DOHH2 (cell line): ENCODE measurements at regions not wholly inside any gene's neighbourhood (a gene's known extent, or its start where the extent isn't known, plus 50 kb on each side); places are given as distances from the start of the nearest gene placed in this dataset.

Source experiments
- H3F3A ChIP-seq: fragments of 200-600 bp; sonication (generic), shearing (Covaris generic); 2 replicates; pipeline ENCODE4 v1.6.0; 2016; ENCODE audit warnings: antibody characterized with exemption, mild to moderate bottlenecking; ENCODE audit not compliant: control insufficient read depth, insufficient read depth
- H3K27ac ChIP-seq: fragments of 200-600 bp; sonication (generic); 2 replicates; pipeline ENCODE4 v1.5.1; 2014; ENCODE audit warnings: low read depth, mild to moderate bottlenecking, low read length, moderate library complexity
- H3K27me3 ChIP-seq: fragments of 200-600 bp; sonication (generic); 2 replicates; pipeline ENCODE4 v1.6.1; 2014; ENCODE audit warnings: mild to moderate bottlenecking, low read length, mixed read lengths; ENCODE audit not compliant: control insufficient read depth
- H3K36me3 ChIP-seq: fragments of 200-600 bp; sonication (generic); 2 replicates; pipeline ENCODE4 v1.6.1; 2014; ENCODE audit warnings: mild to moderate bottlenecking, low read length, moderate library complexity, mixed read lengths; ENCODE audit not compliant: control insufficient read depth
- H3K4me1 ChIP-seq: fragments of 200-600 bp; sonication (generic); 2 replicates; pipeline ENCODE4 v1.6.1; 2014; ENCODE audit warnings: mild to moderate bottlenecking, low read length, mixed read lengths; ENCODE audit not compliant: control insufficient read depth
- H3K4me2 ChIP-seq: fragments of 200-600 bp; sonication (generic); 2 replicates; pipeline ENCODE4 v1.6.0; 2014; ENCODE audit warnings: mild to moderate bottlenecking, low read length, moderate library complexity
- H3K4me3 ChIP-seq: fragments of 200-600 bp; sonication (generic); 2 replicates; pipeline ENCODE4 v1.5.1; 2014; ENCODE audit warnings: mild to moderate bottlenecking, low read length, mixed read lengths
- H3K79me2 ChIP-seq: fragments of 200-600 bp; sonication (generic); 2 replicates; pipeline ENCODE4 v1.6.1; 2014; ENCODE audit warnings: mild to moderate bottlenecking, low read length, mixed read lengths; ENCODE audit not compliant: control insufficient read depth
- H3K9me2 ChIP-seq: fragments of 200-600 bp; sonication (generic); replicated peaks from 2 replicates; pipeline ENCODE4 v1.6.1; 2014; ENCODE audit warnings: mild to moderate bottlenecking, low read length, mixed read lengths; ENCODE audit not compliant: control insufficient read depth
- H3K9me3 ChIP-seq: fragments of 200-600 bp; sonication (generic); 2 replicates; pipeline ENCODE4 v1.6.1; 2014; ENCODE audit warnings: antibody characterized with exemption, low read length, mixed read lengths; ENCODE audit not compliant: control insufficient read depth, insufficient read depth
- H4K20me1 ChIP-seq: fragments of 200-600 bp; sonication (generic); 2 replicates; pipeline ENCODE4 v1.6.0; 2014; ENCODE audit warnings: low read depth, mild to moderate bottlenecking, antibody characterized with exemption, low read length, moderate library complexity; ENCODE audit not compliant: control insufficient read depth, insufficient read depth
- EZH2phosphoT487 ChIP-seq: fragments of 200-600 bp; sonication (generic); IDR thresholded peaks from 2 replicates; pipeline ENCODE4 v1.6.1; 2017; ENCODE audit warnings: borderline replicate concordance, mild to moderate bottlenecking, antibody characterized with exemption, low read length, moderate library complexity, mixed read lengths
- TF ChIP-seq, protein P1 (sequence below): fragments of 200-600 bp; sonication (generic); IDR thresholded peaks from one replicate; pipeline ENCODE4 v1.5.1; 2014; ENCODE audit warnings: antibody characterized with exemption, mild to moderate bottlenecking, low read depth, low read length; ENCODE audit not compliant: poor library complexity, severe bottlenecking

DNA sequence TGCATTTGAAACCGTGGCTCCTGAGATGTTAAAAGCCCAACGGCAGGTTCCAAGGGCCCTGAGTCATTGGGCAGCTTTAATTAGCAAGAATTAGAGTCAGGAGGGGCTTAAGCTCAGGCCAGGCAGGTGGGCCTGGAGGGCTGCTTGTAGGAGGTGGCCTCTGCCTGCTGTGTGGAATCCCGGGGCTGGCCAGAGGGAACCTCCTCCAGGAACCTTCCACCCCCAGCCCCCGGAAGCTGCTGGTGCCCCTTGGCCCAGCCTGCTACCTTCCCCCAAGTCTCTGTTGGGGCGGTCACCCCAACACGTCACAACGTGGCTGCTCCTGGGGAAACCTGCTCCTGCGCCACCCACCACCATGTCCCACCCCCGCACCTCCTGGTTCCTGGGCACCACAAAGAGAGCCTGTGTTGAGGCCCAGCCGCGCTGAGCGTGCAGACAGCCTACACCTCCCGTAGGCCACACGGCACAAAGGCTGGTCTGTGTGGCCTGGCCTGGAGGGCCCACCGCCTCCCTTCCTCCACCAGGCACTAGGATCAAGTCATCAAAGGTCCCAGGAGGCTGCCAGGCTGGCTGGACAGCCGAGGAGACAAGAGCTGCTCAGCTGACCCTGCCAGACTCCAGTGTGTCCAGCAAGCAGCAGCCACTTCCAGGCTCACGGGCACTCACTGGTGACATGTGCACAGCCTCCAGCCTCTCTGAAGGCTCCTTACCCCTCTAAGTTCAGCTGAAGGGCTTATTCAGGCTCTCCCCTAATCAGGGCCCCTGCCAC is 86.3 kb downstream of the SNX5 start:
- no peak overlapping the region for H3K4me2 ChIP-seq
- H3K27me3 ChIP-seq = no peaks in the 10 kb centered on the region
- H3K4me1 ChIP-seq = peaks cover 57% of the 10 kb centered on the region
- H3F3A ChIP-seq = peaks cover 4% of the 10 kb centered on the region; the same call in 1 of the 2 replicates
- no peak overlapping the region for H3K4me3 ChIP-seq
- no peaks in the 10 kb centered on the region for H3K9me2 ChIP-seq
- no peaks in the 10 kb centered on the region for H3K79me2 ChIP-seq
- no peak for TF ChIP-seq EZH2phosphoT487
- TF ChIP-seq, protein P1, sequence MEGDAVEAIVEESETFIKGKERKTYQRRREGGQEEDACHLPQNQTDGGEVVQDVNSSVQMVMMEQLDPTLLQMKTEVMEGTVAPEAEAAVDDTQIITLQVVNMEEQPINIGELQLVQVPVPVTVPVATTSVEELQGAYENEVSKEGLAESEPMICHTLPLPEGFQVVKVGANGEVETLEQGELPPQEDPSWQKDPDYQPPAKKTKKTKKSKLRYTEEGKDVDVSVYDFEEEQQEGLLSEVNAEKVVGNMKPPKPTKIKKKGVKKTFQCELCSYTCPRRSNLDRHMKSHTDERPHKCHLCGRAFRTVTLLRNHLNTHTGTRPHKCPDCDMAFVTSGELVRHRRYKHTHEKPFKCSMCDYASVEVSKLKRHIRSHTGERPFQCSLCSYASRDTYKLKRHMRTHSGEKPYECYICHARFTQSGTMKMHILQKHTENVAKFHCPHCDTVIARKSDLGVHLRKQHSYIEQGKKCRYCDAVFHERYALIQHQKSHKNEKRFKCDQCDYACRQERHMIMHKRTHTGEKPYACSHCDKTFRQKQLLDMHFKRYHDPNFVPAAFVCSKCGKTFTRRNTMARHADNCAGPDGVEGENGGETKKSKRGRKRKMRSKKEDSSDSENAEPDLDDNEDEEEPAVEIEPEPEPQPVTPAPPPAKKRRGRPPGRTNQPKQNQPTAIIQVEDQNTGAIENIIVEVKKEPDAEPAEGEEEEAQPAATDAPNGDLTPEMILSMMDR = no peak
- no peaks in the 10 kb centered on the region for H4K20me1 ChIP-seq
- H3K9me3 ChIP-seq = no peaks in the 10 kb centered on the region
- H3K36me3 ChIP-seq = no peaks in the 10 kb centered on the region
- H3K27ac ChIP-seq = no peak overlapping the region

DNA sequence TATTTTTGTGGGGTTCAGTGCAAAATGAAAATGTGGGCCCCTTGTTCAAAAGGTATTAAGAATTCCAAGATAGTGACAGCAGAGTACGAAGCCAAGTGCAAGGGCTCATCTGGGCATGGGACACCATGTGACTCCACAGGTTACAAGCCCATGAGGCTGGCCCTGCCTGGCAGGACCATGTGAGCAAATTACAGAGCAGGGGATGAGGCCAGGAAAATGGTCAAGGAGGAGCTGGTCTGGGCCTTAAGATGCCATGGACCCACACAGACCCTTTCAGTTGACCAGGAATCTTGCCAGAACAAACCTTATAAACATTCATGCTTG is 86.9 kb downstream of the SNX5 start:
- no peaks in the 10 kb centered on the region for H4K20me1 ChIP-seq
- H3K4me2 ChIP-seq = no peak overlapping the region
- peaks cover 57% of the 10 kb centered on the region for H3K4me1 ChIP-seq
- H3K4me3 ChIP-seq = no peak overlapping the region
- no peak for TF ChIP-seq EZH2phosphoT487
- TF ChIP-seq, protein P1 = no peak
- no peak overlapping the region for H3K27ac ChIP-seq
- H3F3A ChIP-seq = peaks cover 4% of the 10 kb centered on the region; the same call in 1 of the 2 replicates
- no peaks in the 10 kb centered on the region for H3K9me2 ChIP-seq
- H3K79me2 ChIP-seq = no peaks in the 10 kb centered on the region
- H3K27me3 ChIP-seq = no peaks in the 10 kb centered on the region
- H3K36me3 ChIP-seq = no peaks in the 10 kb centered on the region
- H3K9me3 ChIP-seq = no peaks in the 10 kb centered on the region

DNA sequence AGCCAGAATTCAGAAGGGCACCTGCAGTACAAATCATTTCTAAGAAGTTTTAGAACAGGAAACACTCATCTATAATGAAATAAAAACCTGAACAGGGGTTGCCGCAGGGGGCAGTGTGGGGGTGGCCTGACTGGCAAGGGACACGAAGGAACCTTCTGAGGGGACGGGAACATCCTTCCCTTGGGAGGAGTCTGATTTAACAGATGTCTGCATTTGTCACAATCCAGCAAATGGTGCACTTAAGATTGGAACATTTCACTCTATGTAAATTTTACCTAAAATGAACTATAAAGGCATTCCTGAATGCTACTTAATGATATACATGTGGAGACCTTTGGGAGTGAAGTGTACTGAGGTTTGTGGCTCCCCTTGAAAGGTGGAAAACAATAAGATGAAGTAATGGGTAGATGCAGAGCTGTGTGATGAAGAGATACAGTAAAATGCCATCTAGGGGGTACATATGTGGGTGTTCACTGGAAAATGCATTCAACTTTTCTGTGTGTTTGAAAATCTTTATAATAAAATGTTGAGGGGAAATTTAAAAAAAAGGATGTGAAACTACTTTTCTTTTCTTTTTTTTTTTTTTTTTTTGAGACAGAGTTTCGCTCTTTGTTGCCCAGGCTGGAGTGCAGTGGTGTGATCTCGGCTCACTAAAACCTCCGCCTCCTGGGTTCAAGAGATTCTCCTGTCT is 89.5 kb downstream of the SNX5 start:
- Histone ChIP-seq H3K79me2 (no peaks in the 10 kb centered on the region), H3F3A (peaks cover 4% of the 10 kb centered on the region; the same call in 1 of the 2 replicates), H3K9me3 (no peaks in the 10 kb centered on the region), H3K4me1 (peaks cover 48% of the 10 kb centered on the region), H4K20me1 (no peaks in the 10 kb centered on the region), H3K9me2 (no peaks in the 10 kb centered on the region), H3K36me3 (no peaks in the 10 kb centered on the region), H3K27ac (peak overlapping the region; percentile 78), H3K4me2 (peak overlapping the region; percentile 74), H3K4me3 (peak overlapping the region; percentile 57), H3K27me3 (no peaks in the 10 kb centered on the region)
- TF ChIP-seq EZH2phosphoT487 = no peak
- TF ChIP-seq, protein P1 = peak; percentile 78
